Panc1 (cell line): ENCODE measurements at regions not wholly inside any gene's neighbourhood (a gene's known extent, or its start where the extent isn't known, plus 50 kb on each side); places are given as distances from the start of the nearest gene placed in this dataset.

ENCODE experiments used
- POLR2AphosphoS5 ChIP-seq: IDR thresholded peaks from 2 replicates; pipeline ENCODE4 v1.6.1; 2012; ENCODE audit warnings: mild to moderate bottlenecking, low read depth, low read length, moderate library complexity
- TCF7L2 ChIP-seq: IDR thresholded peaks from 2 replicates; pipeline ENCODE4 v1.6.1; 2011; ENCODE audit warnings: mild to moderate bottlenecking, low read depth, low read length, inconsistent platforms
- TF ChIP-seq, protein P1 (sequence below): fragments of 450-650 bp; IDR thresholded peaks from 2 replicates; pipeline ENCODE4 v1.5.1; 2017; ENCODE audit warnings: mild to moderate bottlenecking
- TF ChIP-seq, protein P2 (sequence below), 2 experiments: IDR thresholded peaks; 2 replicates each; pipeline ENCODE4 v1.6.1; 2011 to 2012; ENCODE audit warnings: low read depth in 2 of 2, control low read depth in 1 of 2, low read length in 1 of 2, mild to moderate bottlenecking in 1 of 2, moderate library complexity in 1 of 2; ENCODE audit not compliant: insufficient read depth in 1 of 2

DNA sequence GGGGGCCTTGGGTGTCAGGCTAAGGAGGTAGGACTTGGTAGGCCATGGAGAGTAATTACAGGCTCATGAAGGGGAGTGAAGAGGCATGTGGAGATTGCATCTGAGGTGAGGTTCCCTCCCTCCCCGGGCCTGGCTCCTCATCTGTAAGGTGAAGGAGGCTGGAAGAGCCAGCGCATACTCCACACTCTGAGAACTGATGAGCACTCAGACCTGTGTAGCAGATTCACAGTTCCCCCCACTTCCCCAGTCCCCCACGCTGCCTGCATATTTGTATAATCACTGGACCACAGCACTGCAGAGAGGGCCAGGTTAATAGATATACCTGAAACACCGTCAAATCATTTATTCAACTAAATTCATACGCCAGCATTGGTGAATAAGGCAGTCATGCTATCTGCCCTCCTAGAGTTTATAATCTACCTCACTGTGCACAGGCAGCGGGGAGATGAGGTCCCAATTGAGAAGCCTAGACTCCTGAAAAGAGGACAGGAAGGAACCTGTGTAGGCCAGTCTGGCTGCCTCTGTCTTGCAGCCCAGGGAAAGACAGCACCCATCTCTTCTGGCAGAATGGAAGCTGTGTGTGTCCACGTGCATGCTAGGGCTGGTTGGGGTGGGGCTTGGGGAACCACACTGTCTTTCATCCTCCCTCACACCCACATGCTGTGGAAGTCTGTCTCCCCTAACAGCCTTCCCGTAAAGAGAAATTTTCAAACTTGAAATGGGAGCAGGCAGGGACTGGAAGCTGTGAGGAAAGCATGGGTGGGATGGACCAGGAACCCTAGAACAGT is 110.6 kb upstream of the ATP1A1 start:
- TF ChIP-seq, protein P1, sequence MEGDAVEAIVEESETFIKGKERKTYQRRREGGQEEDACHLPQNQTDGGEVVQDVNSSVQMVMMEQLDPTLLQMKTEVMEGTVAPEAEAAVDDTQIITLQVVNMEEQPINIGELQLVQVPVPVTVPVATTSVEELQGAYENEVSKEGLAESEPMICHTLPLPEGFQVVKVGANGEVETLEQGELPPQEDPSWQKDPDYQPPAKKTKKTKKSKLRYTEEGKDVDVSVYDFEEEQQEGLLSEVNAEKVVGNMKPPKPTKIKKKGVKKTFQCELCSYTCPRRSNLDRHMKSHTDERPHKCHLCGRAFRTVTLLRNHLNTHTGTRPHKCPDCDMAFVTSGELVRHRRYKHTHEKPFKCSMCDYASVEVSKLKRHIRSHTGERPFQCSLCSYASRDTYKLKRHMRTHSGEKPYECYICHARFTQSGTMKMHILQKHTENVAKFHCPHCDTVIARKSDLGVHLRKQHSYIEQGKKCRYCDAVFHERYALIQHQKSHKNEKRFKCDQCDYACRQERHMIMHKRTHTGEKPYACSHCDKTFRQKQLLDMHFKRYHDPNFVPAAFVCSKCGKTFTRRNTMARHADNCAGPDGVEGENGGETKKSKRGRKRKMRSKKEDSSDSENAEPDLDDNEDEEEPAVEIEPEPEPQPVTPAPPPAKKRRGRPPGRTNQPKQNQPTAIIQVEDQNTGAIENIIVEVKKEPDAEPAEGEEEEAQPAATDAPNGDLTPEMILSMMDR, result no peak
- TF ChIP-seq POLR2AphosphoS5 (no peak), TCF7L2 (no peak)
- TF ChIP-seq, protein P2, sequence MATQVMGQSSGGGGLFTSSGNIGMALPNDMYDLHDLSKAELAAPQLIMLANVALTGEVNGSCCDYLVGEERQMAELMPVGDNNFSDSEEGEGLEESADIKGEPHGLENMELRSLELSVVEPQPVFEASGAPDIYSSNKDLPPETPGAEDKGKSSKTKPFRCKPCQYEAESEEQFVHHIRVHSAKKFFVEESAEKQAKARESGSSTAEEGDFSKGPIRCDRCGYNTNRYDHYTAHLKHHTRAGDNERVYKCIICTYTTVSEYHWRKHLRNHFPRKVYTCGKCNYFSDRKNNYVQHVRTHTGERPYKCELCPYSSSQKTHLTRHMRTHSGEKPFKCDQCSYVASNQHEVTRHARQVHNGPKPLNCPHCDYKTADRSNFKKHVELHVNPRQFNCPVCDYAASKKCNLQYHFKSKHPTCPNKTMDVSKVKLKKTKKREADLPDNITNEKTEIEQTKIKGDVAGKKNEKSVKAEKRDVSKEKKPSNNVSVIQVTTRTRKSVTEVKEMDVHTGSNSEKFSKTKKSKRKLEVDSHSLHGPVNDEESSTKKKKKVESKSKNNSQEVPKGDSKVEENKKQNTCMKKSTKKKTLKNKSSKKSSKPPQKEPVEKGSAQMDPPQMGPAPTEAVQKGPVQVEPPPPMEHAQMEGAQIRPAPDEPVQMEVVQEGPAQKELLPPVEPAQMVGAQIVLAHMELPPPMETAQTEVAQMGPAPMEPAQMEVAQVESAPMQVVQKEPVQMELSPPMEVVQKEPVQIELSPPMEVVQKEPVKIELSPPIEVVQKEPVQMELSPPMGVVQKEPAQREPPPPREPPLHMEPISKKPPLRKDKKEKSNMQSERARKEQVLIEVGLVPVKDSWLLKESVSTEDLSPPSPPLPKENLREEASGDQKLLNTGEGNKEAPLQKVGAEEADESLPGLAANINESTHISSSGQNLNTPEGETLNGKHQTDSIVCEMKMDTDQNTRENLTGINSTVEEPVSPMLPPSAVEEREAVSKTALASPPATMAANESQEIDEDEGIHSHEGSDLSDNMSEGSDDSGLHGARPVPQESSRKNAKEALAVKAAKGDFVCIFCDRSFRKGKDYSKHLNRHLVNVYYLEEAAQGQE (IDR thresholded peaks at IDR 0.05; ENCODE audit: insufficient read depth in 1 of 2, low read depth in 2 of 2, low read length in 1 of 2), result no peak
